ENCODE measurements at regions not wholly inside any gene's neighbourhood (a gene's known extent, or its start where the extent isn't known, plus 50 kb on each side); places are given as distances from the start of the nearest gene placed in this dataset.

DNA sequence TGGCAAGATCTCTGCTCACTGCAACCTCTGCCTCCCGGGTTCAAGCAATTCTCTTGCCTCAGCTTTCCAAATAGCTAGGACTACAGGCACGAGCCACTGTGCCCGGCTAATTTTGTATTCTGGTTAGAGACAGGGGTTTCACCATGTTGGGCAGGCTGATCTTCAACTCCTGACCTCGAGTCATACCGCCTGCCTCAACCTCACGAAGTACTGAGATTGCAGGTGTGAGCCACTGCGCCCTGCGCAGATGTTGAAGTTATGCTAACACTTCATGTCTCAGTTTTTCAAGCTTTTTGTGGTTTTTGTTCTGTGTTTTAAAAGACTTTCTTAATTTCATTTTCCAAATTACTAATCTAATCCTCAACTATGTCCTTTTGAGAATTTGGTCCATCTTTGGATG lies 154.4 kb upstream of the TLL1 start:
- no peak for DNase-seq (ENCODE audit: low read depth, low spot score)

DNA sequence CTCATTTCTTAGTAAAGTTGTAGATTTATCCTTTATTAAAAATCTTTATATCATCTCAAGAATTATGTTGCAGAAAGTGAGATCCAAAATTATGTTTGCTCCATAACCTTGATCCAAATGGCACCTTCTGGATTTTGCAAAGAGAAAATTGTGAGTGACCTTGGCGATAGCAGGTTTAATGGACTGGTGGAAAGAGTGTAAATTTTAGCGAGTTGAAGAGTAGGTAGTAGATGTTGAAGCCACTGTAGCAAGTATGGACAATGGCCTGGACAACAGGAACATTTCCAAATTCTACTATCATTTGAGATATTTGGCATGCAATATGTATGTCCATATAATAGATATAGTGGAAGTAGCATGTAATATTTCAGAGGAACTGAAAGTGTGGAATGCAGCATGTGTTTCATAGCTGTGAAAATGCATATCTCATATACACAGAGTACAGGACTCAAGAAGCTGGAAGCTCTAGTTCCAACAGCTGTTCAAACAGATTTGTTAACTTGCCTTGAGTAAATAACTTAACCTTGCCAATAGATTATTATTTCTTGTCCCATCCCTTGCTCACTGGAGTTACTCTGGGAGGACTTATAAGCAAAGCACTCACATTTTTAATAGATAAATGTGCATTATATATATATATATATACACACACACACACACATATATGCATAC lies 152.5 kb upstream of the TLL1 start:
- no peak for DNase-seq (ENCODE audit: low read depth, low spot score)

DNA sequence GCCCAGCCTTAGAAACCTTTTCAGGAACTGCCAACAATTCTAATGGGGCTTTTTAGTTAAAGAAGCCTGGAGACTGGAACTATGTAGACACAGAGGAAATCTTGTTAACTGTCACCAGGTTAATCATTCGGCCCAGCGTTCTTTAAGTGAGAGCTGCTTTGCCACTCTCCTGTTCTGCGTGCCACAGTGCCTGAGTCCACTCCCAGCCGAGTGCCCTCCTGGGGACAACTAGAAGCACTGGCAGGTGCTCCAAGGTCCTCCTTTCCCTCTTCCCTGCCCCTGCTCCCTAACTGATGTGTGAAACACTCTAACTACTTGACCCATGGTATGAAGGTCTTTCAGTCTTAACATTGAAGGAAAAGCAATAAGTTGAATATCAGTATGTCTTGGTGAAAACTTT lies 151.2 kb upstream of the TLL1 start:
- no peak for DNase-seq (ENCODE audit: low read depth, low spot score)

DNA sequence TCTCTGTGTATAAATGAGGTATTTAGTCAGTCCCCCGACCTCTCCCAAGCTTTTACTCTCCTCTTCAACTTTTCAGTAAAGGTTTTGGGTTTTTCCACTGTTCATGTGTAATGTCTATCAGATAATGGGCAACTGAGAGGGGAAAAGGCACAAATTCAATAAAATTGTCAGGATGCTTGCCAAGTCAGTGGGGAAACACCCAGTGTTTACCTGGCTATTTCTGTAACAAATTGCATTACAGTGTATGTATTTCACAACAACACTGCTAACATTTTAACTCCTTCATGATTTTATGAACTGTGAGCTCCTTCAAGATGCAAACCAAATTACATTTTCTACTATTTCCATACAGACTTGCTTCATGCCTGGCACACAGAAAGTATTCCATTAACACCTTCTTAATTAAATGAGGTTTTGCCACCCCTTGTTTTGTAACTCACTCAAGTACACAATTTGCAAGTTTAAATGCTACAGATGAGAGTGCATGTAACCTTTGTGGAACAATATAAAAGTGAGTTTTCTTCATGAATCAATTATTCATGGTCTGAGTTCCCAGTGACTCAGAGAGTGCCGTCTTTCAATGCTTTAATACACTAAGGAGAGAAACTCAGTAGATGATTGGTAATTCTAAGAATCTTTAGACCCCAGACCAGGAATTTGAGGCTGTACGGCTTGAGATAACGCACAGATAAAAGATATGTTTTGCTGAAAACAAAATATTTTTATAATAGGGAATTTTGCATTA lies 149.8 kb upstream of the TLL1 start:
- DNase-seq (ENCODE audit: low read depth, low spot score), result no peak

DNA sequence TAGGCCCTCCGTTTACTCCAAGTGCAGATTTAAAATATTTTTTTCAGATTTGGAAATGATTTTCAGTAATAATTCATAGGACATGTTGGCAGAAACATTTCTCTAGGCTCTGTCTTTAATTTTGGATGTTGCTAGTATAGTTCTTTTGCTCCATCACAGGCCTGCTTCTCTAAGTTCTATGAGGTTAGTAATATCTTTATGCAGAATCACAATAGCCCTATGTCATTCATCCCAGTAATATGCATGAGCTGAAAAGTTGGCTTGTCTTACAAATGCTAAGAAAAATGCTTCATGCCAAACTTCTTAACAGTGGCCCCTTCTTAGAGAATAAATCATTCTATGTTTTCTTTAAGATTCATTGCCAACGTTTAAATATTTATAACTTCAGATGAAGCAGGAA lies 148.3 kb upstream of the TLL1 start:
- no peak for DNase-seq (ENCODE audit: low read depth, low spot score)

DNA sequence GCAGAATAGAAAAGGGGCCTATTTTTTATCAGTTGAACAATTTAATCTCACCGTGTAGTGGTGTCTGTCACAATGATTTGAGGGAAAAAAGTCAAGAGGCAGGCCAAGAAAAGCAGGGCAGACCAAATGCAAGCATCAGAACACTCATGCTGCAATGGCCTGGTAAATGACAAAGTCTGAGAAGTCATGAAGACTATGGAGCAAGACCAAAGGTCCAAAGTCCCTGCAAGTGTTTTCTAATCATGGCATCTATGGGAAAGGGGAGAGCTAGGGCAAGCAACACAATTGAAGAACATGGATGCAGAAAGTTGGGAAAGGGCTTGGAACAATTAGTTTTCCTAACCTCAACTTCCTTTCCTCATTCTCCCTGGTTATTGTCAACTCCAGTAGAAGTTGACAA lies 147.7 kb upstream of the TLL1 start:
- no peak for DNase-seq (ENCODE audit: low read depth, low spot score)

DNA sequence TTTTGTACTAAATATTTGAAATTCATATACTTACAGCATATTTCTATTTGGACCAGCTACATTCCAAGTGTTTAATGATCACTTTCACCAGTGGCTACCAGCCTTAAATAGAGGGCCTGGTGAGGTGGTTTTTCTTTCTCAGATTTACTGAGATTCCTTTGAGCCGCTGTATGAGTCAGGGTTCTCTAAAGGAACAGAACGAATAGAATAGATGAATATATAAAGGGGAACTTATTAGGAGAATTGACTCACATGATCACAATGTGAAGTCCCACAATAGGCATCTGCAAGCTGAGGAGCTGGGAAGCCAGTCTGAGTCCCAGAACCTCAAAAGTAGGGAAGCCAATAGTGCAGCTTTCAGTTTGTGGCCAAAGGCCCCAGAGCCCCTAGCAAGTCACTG lies 146.2 kb upstream of the TLL1 start:
- no peak for DNase-seq (ENCODE audit: low read depth, low spot score)

DNA sequence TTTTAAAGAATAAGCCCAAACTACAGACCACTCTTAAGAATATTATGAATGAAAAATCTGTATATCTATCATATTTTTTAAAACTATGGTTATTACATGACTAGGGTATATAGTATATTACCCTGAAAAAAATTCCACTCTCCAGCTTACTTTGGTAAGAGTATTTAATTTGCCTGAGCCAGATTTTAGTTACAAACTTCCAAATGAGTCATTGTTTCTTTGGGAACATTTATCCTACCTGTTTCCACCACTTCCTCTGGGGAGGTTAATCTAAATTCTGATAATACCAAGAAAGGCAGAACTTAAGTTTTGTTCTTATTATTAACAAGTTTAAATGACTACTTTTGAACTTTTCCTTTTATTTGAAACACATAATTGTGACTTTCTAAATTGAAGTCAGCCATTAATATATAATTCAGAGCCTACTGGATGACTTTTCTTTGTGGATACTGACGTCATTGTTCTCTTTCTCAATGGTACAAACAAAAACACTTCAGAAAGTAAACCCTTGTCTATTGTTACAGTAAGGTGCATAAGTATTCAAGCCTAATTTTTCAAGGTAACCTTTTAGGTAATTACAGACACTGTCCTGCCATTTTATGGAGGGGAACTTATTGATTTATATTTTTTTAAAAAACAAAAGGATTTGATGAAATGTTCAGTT lies 135.6 kb upstream of the TLL1 start:
- no peak for DNase-seq (ENCODE audit: low read depth, low spot score)

DNA sequence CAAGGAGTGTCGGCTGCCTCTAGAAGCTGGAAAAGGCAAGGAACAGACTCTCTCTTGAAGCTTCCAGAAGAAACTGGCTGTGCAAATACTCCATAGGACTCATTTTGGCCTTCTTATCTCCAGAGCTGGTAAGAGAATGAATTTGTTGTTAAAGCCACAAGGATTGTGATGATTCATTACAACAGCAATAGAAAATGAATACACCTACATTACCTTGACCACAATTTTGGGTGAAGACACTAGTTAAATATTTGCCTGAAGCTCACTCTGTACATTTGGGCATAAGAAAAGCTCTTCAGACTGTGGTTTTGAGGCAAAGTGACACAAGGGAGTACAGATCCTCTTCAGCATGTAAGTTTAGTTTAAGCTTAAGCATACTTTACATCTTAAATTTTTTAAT lies 134.5 kb upstream of the TLL1 start:
- no peak for DNase-seq (ENCODE audit: low read depth, low spot score)

DNA sequence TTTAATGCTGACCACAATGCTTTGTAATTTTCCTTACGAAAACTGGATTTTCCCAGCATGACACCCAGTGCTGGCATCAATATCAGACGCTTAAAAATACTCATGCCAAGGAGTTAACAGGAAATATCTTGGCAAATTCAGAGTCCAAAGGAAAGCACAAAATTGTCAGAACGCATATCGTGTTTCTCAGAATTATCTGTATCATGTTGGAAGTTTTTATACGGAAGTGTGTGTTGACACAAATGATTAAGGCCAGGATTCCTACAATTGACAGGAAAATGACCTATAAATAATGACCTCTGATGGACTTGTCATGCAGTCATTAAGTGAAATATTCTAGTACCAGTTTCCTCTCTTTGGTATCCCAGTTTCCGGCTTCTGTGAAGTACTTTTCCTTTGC lies 132.1 kb upstream of the TLL1 start:
- DNase-seq (ENCODE audit: low read depth, low spot score), result no peak

DNA sequence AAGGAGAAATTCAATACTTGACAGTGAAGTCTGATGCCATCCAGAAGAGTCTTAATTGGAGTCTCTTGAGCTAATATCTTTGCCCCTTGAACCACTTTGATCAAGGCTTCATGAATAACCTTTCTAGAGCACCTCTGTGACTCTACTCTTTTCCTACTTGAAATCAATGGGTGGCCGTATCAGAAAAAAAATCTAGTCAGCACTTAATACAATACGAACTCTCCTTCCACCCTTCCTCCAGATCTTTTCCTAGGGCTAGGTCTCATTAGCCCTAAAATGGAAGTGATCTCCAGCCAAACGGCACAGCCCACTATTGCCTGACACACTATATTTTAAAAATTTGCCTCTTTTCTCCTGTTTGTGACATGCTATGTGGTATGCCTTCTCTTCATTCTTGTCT lies 129.6 kb upstream of the TLL1 start:
- no peak for DNase-seq (ENCODE audit: low read depth, low spot score)

DNA sequence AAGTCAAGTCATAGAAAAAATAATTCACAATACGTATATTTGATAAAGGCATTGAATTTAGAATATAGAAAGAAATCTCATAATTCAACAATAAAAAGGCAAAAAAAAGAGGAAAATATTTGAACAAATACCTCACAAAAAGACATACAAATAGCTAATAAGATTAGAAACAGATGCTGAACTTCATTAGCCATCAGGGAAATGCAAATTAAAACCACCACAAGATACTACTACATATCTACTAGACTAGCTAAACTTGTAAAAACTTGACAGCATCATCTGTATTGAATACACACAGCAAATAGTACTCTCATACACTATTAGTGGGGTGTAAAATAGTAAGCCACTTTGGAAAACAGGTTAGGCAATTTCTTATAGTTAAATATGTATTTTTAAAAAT lies 128.7 kb upstream of the TLL1 start:
- no peak for DNase-seq (ENCODE audit: low read depth, low spot score)

DNA sequence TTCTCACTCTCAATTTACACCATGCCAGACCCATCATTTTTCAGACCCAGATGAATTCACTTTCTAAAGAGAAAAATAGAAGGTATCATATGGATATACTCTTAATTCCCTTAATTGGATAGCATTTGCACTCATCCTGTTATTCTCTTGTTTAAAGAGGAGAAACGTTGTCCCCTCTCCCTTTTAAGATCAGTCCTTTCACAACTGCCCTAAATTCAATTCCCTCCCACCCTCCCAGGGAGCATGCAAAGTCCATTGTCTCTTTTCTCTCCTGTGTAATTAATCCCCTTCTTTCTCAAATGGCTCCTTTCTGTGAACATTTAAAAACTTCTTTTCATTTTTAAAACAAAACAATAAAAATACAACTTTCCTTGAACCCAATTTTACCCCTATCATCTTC lies 124.7 kb upstream of the TLL1 start:
- DNase-seq (ENCODE audit: low read depth, low spot score), result no peak

DNA sequence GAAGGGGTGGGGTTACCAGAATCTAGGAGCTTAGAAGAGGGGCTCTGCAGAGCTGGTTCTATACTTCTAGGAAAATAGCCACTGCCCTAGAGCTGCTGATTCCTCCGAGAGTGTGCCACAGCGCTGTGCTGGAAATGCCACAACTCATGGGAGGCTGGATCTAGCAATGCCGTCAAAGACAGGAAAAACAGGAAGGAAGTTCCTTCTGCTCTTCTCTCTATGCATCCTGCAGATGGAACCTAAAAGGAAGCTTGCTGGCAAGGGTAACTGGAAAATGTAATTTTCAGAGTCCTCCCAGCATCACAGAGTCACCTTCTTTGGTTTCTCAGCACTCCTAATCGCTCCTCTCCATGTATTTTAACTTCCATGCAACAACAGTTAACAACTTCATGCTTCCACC lies 121.2 kb upstream of the TLL1 start:
- no peak for DNase-seq (ENCODE audit: low read depth, low spot score)

DNA sequence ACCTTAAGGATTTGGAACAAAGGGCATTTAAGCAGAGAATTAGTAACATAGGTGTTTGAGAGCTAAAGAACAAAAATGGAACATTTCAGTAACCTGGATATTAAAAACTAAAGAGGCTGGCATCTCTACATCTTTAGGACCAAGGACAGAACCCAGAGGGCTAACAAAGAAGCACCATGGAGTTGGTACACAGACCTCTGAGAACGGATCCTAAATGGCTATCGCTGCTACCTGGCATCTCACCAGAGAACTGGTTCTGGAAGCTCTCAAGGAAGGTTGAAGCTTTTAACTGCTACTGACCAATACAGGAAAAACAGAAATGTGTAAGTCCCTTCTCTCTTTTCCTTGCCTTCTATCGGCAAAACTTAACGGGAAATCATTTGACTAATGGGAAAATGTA lies 118.4 kb upstream of the TLL1 start:
- no peak for DNase-seq (ENCODE audit: low read depth, low spot score)

DNA sequence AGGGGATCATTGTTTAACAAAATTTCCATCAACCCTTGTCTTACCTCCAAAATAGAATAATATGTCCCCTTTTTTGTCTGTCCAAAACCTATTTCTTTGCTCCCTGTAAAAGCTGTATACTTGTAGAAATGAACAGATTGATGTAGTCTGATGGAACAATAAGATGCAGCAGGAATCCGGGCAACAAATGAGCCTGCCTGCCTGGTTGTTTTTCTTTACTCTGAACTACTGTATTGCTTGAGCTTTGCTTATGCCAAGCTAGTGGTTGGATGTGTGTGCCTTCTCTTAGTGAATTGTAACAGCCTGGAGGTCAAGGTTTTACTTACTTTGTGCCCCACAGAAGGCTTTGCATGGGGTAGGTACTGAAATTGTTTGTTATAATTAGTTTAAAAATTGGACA lies 116.2 kb upstream of the TLL1 start:
- no peak for DNase-seq (ENCODE audit: low read depth, low spot score)

DNA sequence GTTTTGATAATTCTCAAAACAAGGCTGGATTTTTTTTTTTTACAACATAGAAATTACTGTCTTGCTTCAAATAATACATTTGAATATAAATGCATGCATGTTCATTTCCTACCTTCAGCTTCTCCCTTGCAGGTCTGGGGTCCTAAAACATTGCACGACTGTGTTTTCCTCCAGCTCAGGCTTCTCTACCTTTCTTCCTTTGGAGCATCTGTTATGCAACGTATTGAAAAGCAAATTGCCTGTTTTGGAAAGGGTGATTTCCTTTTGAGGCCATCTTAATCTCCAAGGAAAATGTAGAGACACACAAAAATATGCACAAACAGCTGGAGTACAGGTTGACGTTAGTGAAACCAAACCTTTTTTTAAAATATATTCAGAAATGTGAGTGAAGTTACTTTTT lies 115.6 kb upstream of the TLL1 start:
- DNase-seq (ENCODE audit: low read depth, low spot score), result no peak

DNA sequence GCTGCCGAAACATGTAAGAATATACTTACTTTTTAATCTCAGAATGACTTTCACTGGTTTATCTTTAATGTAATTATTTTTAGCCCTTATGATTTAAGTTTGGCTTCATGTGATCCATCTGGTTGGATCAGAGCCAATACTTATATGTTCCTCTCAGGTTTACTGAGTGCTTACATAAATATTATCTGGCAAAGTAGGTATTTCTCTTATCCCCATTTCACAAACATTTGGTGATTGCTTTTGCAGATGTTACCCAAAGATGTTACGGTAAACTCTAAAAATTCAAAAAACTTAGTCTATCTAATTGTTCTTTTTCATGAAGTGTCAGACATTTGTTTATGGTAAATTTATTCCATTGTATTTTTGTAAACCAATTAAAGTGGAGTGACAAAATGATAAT lies 115.0 kb upstream of the TLL1 start:
- DNase-seq (ENCODE audit: low read depth, low spot score), result no peak

DNA sequence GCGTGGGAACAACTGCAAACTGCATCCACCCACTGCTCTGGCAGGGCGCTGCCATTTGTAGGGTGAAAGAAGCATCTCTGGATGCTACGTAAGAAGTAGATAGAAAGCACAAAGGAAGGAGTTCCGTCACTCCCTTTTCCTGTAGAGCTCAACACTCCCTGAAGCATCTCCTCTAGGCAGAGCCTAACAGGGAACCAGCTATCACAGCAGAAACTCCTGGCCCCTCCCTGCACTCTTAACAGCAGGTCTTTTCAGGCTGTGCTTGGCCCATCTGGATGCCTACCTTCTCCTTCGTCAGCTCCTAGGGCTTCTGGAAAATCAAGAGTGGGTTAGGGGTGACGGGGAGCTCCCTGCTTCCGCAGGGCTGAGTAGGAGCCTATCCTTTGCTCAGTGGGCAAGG lies 112.9 kb upstream of the TLL1 start:
- no peak for DNase-seq (ENCODE audit: low read depth, low spot score)

DNA sequence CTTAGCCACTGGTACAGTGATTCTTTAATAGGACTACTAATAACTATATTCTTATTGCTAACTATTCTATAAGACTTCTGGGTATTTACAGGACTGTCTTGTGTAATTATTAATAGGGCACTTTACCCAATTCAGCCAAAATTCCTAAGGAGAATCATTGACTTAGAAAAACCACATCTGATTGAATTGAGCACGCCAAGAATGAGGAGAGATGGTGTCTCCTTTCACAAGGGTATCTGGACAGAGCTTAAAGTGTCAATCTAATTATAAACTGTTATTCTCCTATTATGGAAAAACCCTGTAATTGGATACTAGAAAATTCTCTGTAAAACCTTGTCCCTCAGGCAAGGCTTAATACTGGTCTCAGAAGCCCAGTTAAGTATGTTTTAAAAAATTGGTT lies 111.1 kb upstream of the TLL1 start:
- DNase-seq (ENCODE audit: low read depth, low spot score), result no peak

DNA sequence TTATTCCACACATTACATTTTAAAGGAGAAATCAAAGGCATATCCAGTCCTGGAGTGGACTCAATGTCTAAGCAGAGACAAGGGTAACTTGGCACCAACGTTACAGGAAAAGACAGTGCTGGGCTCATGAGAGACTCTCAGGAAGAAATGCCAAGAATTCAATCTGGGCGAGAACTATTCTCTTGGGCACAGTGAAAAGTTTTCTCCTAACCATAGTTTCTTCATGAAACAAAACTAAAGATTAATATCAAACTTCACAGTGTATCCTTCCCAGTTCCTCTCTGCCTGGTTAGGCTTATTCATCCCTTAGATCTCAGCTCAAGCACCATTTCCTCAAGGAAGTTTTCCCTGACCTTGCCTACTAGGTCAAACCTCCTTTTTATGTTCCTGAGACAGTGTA lies 109.4 kb upstream of the TLL1 start:
- no peak for DNase-seq (ENCODE audit: low read depth, low spot score)

DNA sequence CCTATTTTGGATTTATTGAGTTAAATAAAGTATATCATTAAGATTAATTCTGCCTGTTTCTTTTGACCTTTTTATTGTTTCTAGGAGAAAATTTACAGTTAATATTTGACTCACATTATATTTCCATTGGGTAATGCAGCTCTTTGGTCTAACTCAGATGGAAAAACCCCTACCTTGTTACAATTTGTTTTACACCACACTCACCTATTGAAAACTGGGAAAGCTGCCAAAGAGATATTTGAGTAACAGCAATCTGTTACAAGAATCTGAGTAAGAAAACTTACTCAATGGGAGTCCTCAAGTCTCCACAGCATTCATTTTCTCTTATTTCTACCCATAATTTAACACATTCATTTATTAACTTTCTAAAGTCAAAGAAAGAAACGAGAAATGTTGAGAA lies 108.0 kb upstream of the TLL1 start:
- DNase-seq (ENCODE audit: low read depth, low spot score), result no peak

DNA sequence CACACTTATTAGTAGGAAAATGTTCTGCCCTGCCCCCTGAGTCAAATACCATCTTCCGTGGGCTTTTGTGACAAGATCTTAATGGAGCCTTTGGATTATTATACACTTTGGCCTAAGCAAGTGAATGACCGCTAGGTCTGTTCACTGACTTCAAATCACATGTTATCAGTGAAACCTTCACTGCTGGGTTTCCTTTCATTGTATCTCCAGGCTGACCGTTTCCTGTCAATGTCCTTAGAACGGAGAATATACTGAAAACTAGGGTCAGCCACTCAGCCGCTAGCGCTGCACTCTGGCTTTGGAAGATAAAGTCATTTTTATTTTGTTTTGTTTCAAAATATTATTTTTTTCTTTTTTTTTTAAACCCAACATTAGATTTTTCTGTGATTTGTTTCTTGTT lies 107.0 kb upstream of the TLL1 start:
- no peak for DNase-seq (ENCODE audit: low read depth, low spot score)
